Stimulated activated CD4-positive, alpha-beta T cell treated with anti-CD3 and anti-CD28 coated beads, TNF-alpha, amount 100 ng/mL, for 48 hours (primary cell): ENCODE measurements at regions not wholly inside any gene's neighbourhood (a gene's known extent, or its start where the extent isn't known, plus 50 kb on each side); places are given as distances from the start of the nearest gene placed in this dataset.

Experiments
- DNase-seq, 3 donors: peaks; one replicate each; pipeline ENCODE4 v3.0.0-alpha.2; 2020; ENCODE audit warnings: low read depth in 3 of 3

DNA sequence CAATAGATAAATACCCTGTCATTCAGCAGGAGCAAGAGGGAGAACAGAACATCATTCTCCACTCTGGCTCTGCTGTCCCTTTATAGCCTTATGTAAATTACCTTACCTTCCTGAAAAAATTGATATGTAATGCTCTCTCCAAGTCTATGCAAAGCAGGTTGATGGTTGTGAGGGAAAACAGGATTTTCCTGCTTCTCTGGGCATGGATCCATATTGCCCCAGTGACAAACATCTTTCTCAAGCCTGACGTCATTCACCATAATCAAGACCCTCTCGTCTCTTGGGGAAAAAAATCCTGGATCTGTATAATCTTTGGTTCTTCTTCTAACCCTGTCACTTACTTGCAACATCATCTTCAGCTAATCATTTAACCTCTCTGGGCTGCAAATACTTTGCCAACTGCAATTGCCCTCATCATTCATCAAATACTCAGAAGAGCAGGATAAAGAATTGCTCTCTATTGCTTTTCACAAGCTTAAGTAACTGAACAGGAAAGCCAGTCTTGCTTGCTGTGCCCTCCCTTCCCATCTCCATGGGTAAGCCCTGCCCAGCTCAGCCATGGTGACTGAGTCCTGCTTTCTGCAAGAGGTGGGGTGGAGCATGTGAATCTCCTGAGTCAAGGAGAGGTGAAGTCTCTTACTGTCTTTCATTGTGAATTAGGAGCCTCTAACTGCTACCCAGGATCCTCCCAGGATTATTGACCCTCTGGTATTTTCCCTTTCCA, 123.7 kb upstream of the KLF7 start:
- no peak for DNase-seq

DNA sequence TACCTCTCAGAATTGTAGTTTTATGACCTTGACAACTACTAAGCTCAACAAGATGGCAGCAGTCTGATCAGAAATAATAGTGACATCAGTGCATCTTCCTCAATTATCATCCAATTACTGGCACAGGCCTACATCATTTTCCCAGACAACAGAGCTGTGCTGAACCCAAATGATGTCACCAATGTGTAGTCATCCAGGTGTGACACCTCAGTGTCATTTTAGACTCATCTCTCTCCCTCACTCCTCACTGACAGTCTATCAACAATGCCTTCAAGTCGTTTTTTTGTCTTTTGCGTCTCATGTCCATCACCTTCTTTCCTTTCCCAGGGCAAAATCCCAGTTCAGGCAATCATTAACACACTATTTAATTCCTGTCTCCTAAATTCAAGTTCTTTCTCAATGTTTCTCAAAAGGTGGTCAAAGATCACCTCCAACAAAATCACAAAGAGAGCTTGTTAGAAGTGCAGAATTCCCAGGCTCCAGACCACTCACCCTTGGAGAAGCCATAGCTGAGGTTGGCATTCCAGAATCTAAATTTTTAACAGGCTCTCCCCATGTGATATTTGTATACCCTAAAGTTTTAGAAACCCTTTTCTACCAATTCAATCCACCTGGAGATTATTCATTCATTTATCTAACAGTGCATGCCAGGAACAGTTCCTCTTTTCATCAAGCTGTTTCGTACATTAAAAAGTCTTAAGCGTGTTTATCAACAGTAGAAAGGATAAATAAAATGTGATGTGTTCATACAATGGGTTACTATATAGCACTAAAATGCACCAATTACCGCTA, 125.3 kb upstream of the KLF7 start:
- no peak for DNase-seq

GRCh38 chr2:207291625-207292252, 126.0 kb upstream of the KLF7 start:
- no peak for DNase-seq

DNA sequence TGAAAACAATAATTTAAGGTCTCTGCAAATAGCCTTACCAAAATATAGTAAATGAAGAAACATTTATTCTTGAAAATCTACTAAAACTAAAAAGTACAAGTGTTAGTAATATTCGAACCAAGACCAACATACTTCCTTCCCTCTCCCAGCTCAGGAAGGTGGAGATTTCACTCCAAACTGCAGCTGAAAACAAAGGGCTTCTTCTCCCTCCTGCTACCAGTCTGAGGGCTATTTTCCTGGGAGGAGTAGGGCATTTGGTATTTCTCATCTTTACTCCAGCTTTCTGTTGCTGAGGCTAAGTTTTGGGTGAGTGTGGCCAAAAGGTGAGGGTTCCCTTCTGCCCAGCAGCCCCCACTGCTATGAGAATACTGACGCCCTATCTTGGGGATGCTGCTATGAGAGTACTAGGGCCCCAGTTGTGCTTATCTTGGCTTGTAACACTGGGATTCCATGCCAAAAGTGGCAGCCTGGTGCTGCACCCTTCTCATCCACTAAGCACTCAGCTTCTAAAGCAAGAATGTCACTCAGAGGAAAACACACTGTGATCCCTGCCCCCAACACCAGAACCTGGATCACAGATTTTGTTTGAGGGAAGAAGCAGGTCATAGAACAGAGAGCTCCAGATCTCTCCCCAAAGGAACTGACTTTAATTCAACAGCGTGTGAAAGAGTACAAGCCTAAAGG, 130.7 kb upstream of the KLF7 start:
- no peak for DNase-seq

- no peak for DNase-seq
These were observed 135.1 kb upstream of the KLF7 start for GRCh38 chr2:207300817-207301216.

DNA sequence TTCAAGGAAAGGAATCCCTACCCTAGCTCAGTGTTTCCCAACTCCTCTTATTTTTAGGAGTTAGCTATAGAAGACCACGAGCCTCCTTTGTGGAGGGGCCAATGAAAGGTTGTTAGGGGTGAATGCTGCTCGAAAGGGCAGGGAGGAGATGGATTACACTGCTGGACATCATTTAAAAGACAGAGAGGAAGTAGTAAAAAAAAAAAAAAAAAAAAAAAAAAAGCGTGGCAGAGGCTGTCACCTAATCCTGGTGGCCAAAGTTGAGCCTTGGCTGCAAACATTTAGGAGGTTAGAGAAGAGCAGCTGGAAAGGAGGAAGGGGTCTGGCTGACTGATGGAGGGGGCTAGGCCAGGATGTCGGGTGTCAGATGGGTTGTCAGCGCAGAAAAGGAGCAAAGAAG, 139.0 kb upstream of the KLF7 start:
- no peak for DNase-seq

DNA sequence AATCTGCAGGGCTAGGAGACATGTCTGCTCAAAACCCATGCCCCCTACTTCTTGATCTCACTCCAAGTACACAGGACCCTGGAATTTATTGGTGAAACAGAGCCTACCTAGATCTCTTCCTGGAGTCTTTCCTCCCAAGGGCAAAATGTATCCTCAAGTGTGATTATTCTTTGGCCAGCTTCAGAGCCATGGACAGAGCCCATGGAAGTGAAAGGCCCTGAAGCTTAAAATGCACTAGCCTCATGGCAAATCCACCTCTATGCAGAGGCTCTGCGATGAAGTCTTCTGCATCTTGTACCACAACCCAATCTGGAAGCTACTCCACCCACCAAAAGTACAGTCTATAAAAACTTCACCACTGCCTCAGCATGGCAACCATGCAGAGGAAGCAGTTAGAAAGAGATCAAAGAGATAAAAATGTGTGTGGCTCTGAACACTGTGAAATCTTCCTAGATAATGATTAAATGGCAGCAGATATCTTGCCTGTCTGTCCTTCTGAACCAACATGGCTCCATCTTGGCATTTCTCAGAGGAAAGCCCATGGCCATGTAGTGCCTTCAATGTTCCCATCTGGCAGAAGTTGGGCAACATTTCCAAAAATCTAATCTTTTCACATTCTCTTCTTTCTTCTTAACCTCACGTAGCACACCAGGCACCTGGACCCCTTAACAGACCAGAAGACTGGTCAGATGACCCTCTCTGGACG, 142.9 kb upstream of the KLF7 start:
- DNase-seq, result no peak

DNA sequence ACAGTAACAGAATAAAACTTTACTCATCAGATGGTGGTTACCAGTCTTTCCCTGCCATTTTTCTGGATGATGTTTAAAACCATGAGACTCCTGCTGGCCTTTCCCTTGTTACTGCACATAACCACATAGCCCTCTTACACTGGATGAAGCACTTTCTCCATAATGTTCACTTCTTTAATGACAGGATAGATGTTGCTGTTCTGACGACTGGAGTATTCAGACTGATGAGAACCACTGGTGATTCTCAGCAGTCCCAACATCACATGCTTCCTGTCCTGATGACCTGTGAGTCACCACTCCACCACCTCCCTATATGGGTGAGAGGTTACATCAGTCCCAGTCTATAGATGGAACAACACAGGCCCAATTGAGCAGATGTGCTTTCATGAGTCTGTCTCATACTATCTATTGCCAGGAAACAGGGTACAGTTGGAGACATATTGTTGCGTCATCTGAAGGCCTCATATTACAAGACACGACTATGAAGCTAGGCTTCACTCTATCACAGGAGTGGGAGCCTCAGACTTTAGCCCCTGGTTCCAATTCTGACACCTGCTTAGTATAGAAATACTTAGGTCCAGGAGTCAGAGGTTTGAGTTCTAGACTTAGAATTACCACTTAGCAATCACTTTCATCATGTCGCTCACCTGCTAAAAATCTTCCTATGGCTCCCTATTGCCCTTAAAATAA, 145.7 kb upstream of the KLF7 start:
- peak in 1 of 3 donors; percentile 54 for DNase-seq

DNA sequence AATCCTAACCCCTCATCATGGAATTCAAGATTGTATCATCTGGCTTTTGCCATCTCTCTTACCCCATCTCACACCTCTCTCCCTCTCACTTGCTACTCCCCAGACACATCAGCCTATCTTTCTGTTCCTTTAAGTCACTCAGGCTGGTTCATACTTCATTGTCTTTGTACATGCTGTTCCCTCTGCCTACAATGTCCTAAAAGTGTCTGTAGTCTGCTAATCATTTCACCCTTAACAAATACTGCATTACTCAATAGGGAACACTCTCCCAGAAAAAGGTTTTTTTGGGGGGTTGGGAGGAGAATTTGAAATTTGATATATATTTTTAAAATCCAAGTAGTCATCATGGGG, 146.2 kb upstream of the KLF7 start:
- DNase-seq, result no peak

DNA sequence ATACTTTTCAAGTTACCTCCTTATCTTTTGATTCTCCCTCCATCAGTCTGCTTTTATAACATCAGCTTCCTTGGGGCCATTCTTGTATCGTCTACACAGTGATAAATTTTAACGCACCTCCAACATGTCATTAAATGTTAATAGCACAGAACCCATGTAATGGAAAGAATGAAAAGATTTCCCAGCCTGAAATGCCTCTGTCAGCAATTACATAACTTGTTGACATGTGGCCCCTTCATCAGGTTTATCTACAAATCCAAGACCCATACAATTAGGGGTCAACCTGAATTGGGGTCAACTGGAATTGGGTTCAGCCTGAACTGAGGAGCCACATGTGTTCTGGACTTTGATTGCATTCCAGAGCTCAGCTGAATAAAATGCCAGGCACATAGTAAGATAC, 148.2 kb upstream of the KLF7 start:
- DNase-seq, result no peak

DNA sequence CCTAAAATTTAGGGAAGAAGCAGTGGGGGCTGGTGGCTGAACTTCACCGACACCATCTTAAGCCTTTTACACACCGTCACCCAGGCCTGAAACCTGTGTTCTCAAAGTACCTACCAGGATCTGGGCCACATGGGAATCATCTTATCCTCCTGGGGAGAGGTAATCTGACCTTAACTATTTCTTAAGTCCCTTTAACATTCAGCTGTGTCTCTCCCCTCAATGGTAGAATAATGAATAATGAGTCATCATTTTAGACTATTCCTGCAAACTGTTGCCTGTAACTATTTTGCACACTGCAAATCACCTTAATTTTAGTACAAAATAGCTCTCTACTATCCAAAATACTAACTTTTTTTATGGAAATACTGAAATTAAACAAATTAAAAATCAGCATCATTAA, 149.4 kb upstream of the KLF7 start:
- no peak for DNase-seq

- DNase-seq, result no peak
These were observed 150.7 kb upstream of the KLF7 start for GRCh38 chr2:207316484-207316883.

DNA sequence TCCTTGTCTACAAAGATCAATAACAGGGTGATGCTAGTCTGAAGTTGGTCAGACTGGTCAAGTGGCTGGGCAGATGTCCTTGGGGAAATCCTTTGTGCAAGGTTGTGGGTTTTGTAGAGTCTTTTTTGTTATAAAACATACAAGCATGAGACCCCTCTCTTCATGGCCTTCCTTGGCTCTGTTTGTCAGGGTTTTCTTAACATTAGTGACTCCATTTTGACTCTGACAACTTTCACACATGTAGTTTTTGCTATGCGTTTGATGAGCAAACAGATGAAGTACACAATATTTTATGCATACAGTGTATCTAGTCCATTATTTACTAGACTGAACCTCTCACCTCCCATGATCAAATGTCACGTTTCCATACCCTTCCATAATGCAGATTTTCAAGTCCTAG, 151.2 kb upstream of the KLF7 start:
- no peak for DNase-seq

DNA sequence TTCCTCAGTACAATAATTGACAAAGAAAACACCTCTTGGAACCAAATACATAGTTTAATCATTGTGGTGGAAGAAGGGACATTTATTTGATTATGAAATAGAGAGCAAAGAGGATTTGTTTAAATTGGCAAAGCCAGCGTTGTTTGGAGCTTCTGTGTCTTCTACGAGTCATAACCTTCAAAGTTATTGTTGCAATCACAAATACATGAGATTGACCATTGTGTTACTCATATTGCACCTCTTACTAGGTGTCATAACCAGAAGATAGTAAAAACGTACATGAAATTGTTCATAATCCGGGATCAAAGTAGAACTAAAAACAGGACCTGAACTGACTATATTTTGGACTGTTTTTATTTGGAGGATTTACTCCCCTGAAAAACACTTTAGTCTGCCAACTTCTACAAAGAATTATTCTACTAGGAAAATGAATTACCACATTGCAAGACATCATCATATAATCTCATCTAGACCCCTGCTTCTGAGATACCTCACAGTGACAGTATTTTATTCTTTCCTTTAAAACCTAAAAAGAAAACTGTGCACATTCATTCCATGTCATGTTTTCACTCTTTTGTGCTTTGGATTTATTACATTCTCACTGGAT, 151.7 kb upstream of the KLF7 start:
- no peak for DNase-seq

DNA sequence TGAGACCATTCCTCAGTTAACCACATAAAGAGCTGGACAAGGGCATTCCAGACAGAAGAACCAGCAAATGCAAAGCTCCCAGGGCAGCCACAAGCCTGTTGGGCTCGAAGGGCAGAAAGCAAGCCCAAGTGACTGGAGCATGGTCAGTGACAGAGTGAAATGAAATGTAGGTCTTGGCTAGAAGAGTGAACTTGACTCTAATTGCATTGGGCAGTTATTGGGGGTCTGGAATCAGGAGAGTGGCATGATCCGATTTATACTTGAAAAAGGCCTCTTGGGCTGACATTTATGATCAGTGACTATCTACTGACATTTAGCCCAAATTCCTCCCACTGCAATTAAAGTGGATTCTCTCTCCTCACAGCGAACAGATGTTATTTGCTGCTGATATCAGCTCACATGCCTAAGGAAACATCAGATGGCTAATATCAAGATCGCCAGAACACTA, 152.5 kb upstream of the KLF7 start:
- DNase-seq, result no peak

DNA sequence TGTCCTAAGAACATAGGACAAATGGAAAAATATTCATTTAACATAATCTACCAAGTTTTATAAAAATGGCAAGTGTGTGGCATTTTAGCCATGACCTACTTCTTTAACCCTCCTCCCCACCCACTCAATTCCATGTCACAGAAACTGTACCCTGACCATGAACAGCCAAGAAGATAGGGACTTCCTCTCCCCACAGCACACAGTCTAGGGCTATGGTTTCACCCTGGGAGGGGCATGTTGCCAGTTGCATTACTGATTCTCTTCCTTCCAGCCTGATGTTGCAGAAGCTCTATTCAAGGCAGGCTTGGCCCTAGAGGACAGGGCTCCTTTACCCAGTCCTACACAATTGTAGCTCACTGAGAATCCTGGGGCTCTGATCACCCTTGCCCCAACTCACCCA, 153.6 kb upstream of the KLF7 start:
- no peak for DNase-seq

GRCh38 chr2:207320381-207321159, 154.8 kb upstream of the KLF7 start:
- DNase-seq, result no peak

- DNase-seq, result no peak
These were observed 155.8 kb upstream of the KLF7 start for GRCh38 chr2:207321514-207321913.

GRCh38 chr2:207324001-207324400, 158.3 kb upstream of the KLF7 start:
- no peak for DNase-seq

- no peak for DNase-seq
These were observed 161.8 kb upstream of the KLF7 start for GRCh38 chr2:207327513-207327912.
